Activated CD4-positive, alpha-beta T cell treated with anti-CD3 and anti-CD28 coated beads, Interleukin-2, amount 10 ng/mL, durations not matched to agents 24 days and 14 days (primary cell): ENCODE measurements at regions not wholly inside any gene's neighbourhood (a gene's known extent, or its start where the extent isn't known, plus 50 kb on each side); places are given as distances from the start of the nearest gene placed in this dataset.
"Not testable (repeated sequence)": the region's sequence is repeated elsewhere in the genome, so short reads cannot be mapped to it uniquely, and the experiment has no call there.

Experiments
- DNase-seq: peaks from one replicate; pipeline ENCODE4 v3.0.0; 2022
- H3K27ac Mint-ChIP-seq: one replicate; pipeline ENCODE4 v1.8.0; 2022; ENCODE audit warnings: mild to moderate bottlenecking, mixed read lengths
- H3K27me3 Mint-ChIP-seq: one replicate; pipeline ENCODE4 v1.8.0; 2022; ENCODE audit warnings: mixed read lengths
- H3K36me3 Mint-ChIP-seq: one replicate; pipeline ENCODE4 v1.8.0; 2022; ENCODE audit warnings: low read depth, mild to moderate bottlenecking, mixed read lengths
- H3K4me1 Mint-ChIP-seq: one replicate; pipeline ENCODE4 v1.8.0; 2021; ENCODE audit warnings: mixed read lengths
- H3K4me3 Mint-ChIP-seq: one replicate; pipeline ENCODE4 v1.8.0; 2022; ENCODE audit warnings: mild to moderate bottlenecking, moderate library complexity, mixed read lengths
- H3K9me3 Mint-ChIP-seq: one replicate; pipeline ENCODE4 v1.8.0; 2021; ENCODE audit warnings: mixed read lengths
- intact Hi-C: fragments of 100-400 bp; cut with micrococcal nuclease; formaldehyde crosslinking; loops from one replicate; pipeline ENCODE4 v1.15.1; 2023

GRCh38 chr21:13844574-13844973 lies 235.0 kb downstream of the POTED start:
- H3K36me3 Mint-ChIP-seq, H3K4me1 Mint-ChIP-seq, H3K9me3 Mint-ChIP-seq, H3K27ac Mint-ChIP-seq, H3K4me3 Mint-ChIP-seq, intact Hi-C loops, H3K27me3 Mint-ChIP-seq, DNase-seq: not testable (repeated sequence)

GRCh38 chr21:13843081-13843480 lies 233.5 kb downstream of the POTED start:
- DNase-seq, H3K27ac Mint-ChIP-seq, H3K9me3 Mint-ChIP-seq, H3K4me1 Mint-ChIP-seq, H3K4me3 Mint-ChIP-seq, H3K36me3 Mint-ChIP-seq, intact Hi-C loops, H3K27me3 Mint-ChIP-seq: not testable (repeated sequence)

- H3K27me3 Mint-ChIP-seq, H3K4me3 Mint-ChIP-seq, intact Hi-C loops, H3K9me3 Mint-ChIP-seq, H3K36me3 Mint-ChIP-seq, H3K4me1 Mint-ChIP-seq, H3K27ac Mint-ChIP-seq, DNase-seq: not testable (repeated sequence)
Observed at GRCh38 chr21:13827666-13828065, 218.1 kb downstream of the POTED start.

- H3K27me3 Mint-ChIP-seq = no peaks in the 10 kb centered on the region
- H3K9me3 Mint-ChIP-seq = peaks cover 4% of the 10 kb centered on the region
- no peaks in the 10 kb centered on the region for H3K36me3 Mint-ChIP-seq
- intact Hi-C loops = no loop called here
- H3K27ac Mint-ChIP-seq = no peak overlapping the region
- no peak overlapping the region for H3K4me3 Mint-ChIP-seq
- H3K4me1 Mint-ChIP-seq = no peaks in the 10 kb centered on the region
- no peak for DNase-seq
Observed at GRCh38 chr21:13827201-13827600, 217.6 kb downstream of the POTED start.

DNA sequence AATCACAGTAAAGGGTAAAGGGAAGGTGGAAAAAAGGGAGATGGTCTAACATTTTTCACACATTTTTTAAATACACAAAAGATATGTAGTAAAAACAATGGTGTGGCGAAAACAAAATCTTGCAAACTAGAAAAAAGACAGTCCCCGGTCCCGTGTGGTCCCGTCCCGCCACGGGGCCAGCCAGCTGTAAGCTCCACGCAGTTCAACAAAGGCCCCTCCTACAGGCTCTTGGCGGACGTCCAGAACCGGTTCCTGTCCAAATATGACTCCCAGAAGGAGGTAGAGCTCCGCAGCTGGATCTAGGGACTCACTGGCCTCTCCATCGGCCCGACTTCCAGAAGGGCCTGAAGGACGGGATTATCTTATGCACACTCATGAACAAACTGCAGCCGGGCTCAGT lies 216.9 kb downstream of the POTED start:
- H3K9me3 Mint-ChIP-seq, H3K4me1 Mint-ChIP-seq, H3K4me3 Mint-ChIP-seq, intact Hi-C loops, H3K27me3 Mint-ChIP-seq, DNase-seq, H3K36me3 Mint-ChIP-seq, H3K27ac Mint-ChIP-seq: not testable (repeated sequence)

DNA sequence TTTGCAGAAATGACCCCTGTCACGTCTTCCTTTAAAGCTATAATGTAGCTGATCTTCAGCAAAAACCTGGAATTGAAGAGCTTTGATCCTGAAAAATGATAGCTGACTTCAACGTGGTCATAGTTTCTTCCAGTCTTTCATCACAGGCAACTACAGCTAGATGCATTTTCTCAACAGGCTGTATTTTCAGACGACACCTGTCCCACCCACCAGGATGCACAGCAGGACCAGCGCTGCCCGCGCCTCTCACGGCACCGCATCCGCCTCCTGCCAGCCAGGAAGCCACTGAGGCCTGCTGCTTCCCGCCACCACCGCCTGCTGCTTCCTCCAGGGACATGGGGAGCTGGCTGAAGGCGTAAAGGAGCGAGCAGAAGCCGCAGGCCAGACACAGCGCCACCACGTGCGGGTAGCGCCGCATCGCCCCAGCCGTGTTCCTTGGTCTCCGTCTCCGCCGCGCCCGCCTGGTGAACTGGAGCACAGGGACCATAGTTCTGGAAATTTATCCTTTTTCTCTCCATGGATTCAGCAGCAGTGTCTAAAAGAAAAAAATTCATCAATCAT lies 215.7 kb downstream of the POTED start:
- DNase-seq, H3K36me3 Mint-ChIP-seq, H3K27ac Mint-ChIP-seq, H3K9me3 Mint-ChIP-seq, H3K27me3 Mint-ChIP-seq, H3K4me1 Mint-ChIP-seq, intact Hi-C loops, H3K4me3 Mint-ChIP-seq: not testable (repeated sequence)

DNA sequence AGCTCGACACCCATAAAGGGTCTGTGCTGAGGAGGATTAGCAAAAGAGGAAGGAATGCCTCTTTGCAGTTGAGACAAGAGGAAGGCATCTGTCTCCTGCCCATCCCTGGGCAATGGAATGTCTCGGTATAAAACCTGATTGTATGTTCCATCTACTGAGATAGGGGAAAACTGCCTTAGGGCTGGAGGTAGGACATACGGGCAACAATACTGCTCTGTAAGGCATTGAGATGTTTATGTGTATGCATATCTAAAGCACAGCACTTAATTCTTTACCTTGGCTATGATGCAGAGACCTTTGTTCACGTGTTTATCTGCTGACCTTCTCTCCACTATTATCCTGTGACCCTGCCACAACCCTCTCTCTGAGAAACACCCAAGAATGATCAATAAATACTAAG lies 210.7 kb downstream of the POTED start:
- H3K27ac Mint-ChIP-seq, intact Hi-C loops, H3K9me3 Mint-ChIP-seq, H3K36me3 Mint-ChIP-seq, DNase-seq, H3K4me1 Mint-ChIP-seq, H3K27me3 Mint-ChIP-seq, H3K4me3 Mint-ChIP-seq: not testable (repeated sequence)

- H3K27me3 Mint-ChIP-seq, H3K4me3 Mint-ChIP-seq, H3K27ac Mint-ChIP-seq, intact Hi-C loops, H3K9me3 Mint-ChIP-seq, H3K36me3 Mint-ChIP-seq, DNase-seq, H3K4me1 Mint-ChIP-seq: not testable (repeated sequence)
Observed at GRCh38 chr21:13812191-13812590, 202.6 kb downstream of the POTED start.

DNA sequence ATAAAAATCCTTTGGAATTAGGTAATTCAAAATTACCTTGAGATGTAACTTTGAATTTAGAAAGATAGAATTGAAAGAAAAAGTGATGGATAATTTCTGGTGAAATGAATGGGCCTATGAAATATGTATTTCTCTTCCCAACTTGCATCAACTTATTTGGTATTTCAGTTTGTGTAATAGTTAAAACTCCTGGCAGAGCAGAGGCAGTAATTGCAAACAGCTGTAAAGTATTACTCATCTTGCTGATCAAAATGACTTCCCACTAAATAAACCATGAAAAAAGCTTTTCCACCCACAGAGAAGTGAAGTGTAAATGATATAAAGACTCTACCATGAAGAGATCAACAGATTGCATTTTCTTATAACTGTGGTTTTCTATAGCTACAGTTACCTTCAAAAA lies 201.0 kb downstream of the POTED start:
- H3K4me3 Mint-ChIP-seq, H3K4me1 Mint-ChIP-seq, H3K27me3 Mint-ChIP-seq, H3K36me3 Mint-ChIP-seq, intact Hi-C loops, H3K9me3 Mint-ChIP-seq, DNase-seq, H3K27ac Mint-ChIP-seq: not testable (repeated sequence)

GRCh38 chr21:13806444-13806843 lies 196.9 kb downstream of the POTED start:
- intact Hi-C loops, DNase-seq, H3K27me3 Mint-ChIP-seq, H3K27ac Mint-ChIP-seq, H3K9me3 Mint-ChIP-seq, H3K4me3 Mint-ChIP-seq, H3K4me1 Mint-ChIP-seq, H3K36me3 Mint-ChIP-seq: not testable (repeated sequence)

DNA sequence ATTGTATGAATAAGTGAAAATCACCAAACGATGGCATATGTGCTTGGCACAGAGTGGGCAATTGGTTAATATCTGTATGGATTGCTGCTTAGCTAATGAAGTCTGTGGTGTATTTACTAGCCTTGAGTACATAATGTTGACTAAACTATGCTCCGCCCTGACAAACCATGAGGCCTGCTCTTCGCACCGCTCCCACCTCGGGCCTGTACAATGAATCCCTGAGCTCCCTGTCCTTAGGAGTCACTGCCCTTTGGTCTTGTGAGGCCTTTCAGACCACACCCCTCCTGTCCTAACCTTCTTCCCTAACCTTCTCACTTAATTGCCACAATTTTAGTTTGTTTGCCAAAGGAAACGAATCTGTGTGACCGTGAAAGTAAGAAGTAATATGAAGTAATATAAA lies 193.2 kb downstream of the POTED start:
- H3K4me1 Mint-ChIP-seq, DNase-seq, intact Hi-C loops, H3K36me3 Mint-ChIP-seq, H3K27ac Mint-ChIP-seq, H3K4me3 Mint-ChIP-seq, H3K27me3 Mint-ChIP-seq, H3K9me3 Mint-ChIP-seq: not testable (repeated sequence)
